ENCODE measurements at regions not wholly inside any gene's neighbourhood (a gene's known extent, or its start where the extent isn't known, plus 50 kb on each side); places are given as distances from the start of the nearest gene placed in this dataset.

GRCh38 chr3:127394031-127394430 is 106.2 kb upstream of the PRR20G start:
- peaks cover 0 to 12% of the 10 kb centered on the region in 2 donors for H3K27me3 ChIP-seq (ENCODE audit: control insufficient read depth in 2 of 2, insufficient read depth in 2 of 2, low read length in 2 of 2)
- H3K9me3 ChIP-seq (replicated peaks in 1 of 2; ENCODE audit: control insufficient read depth in 1 of 2, insufficient read depth in 1 of 2, low read length in 2 of 2), result no peaks in the 10 kb centered on the region
- H3K4me3 ChIP-seq (replicated peaks in 1 of 3; ENCODE audit: low read depth in 2 of 3, low read length in 3 of 3), result no peak overlapping the region
- no peaks in the 10 kb centered on the region for H3K4me1 Mint-ChIP-seq
- peaks cover 8 to 42% (median 11%) of the 10 kb centered on the region in 3 donors for H3K27me3 Mint-ChIP-seq (ENCODE audit: low read depth in 3 of 3)
- H3K9me3 Mint-ChIP-seq, result peaks cover 0 to 5% (median 0%) of the 10 kb centered on the region in 7 donors
- DNase-seq, result no peak
- WGBS (ENCODE audit: insufficient coverage), result 98% methylated on average over 4 of the region's 4 CpGs
- no peak overlapping the region for H3K4me3 Mint-ChIP-seq
- no peak for TF ChIP-seq CTCF (IDR thresholded peaks at IDR 0.05)
- H3K36me3 ChIP-seq (replicated peaks in 1 of 2; ENCODE audit: control insufficient read depth in 1 of 2, insufficient read depth in 2 of 2, low read length in 2 of 2), result no peaks in the 10 kb centered on the region
- no peak overlapping the region for H3K27ac ChIP-seq (ENCODE audit: low read depth in 1 of 2, low read length in 2 of 2)
- no peak overlapping the region for H2AFZ ChIP-seq (ENCODE audit: insufficient read depth, low read depth, low read length, poor library complexity, severe bottlenecking)
- no peak overlapping the region for H3K9ac ChIP-seq (ENCODE audit: insufficient read depth, low read length, poor library complexity, severe bottlenecking)
- no peaks in the 10 kb centered on the region for H3K36me3 Mint-ChIP-seq
- H4K20me1 ChIP-seq (ENCODE audit: insufficient read depth, low read length), result no peaks in the 10 kb centered on the region
- H3K79me2 ChIP-seq (ENCODE audit: insufficient read depth, low read length), result no peaks in the 10 kb centered on the region
- no peaks in the 10 kb centered on the region for H3K4me1 ChIP-seq (ENCODE audit: control insufficient read depth in 1 of 2, insufficient read depth in 2 of 2, low read length in 2 of 2)
- intact Hi-C loops (cut with micrococcal nuclease), result no loop called here
- peak overlapping the region in 1 of 7 donors; percentile 33 for H3K27ac Mint-ChIP-seq
- H3K4me2 ChIP-seq (replicated peaks; ENCODE audit: extremely low read depth, low read length, poor library complexity, severe bottlenecking), result no peak overlapping the region

- Histone ChIP-seq H3K4me2 (replicated peaks; ENCODE audit: extremely low read depth, low read length, poor library complexity, severe bottlenecking) (no peak overlapping the region), H4K20me1 (ENCODE audit: insufficient read depth, low read length) (no peaks in the 10 kb centered on the region), H3K79me2 (ENCODE audit: insufficient read depth, low read length) (no peaks in the 10 kb centered on the region), H2AFZ (ENCODE audit: insufficient read depth, low read depth, low read length, poor library complexity, severe bottlenecking) (no peak overlapping the region), H3K27me3 (ENCODE audit: control insufficient read depth in 2 of 2, insufficient read depth in 2 of 2, low read length in 2 of 2) (peaks cover 0 to 10% of the 10 kb centered on the region in 2 donors), H3K36me3 (replicated peaks in 1 of 2; ENCODE audit: control insufficient read depth in 1 of 2, insufficient read depth in 2 of 2, low read length in 2 of 2) (no peaks in the 10 kb centered on the region), H3K4me1 (ENCODE audit: control insufficient read depth in 1 of 2, insufficient read depth in 2 of 2, low read length in 2 of 2) (no peaks in the 10 kb centered on the region), H3K9me3 (replicated peaks in 1 of 2; ENCODE audit: control insufficient read depth in 1 of 2, insufficient read depth in 1 of 2, low read length in 2 of 2) (no peaks in the 10 kb centered on the region), H3K9ac (ENCODE audit: insufficient read depth, low read length, poor library complexity, severe bottlenecking) (no peak overlapping the region), H3K4me3 (replicated peaks in 1 of 3; ENCODE audit: low read depth in 2 of 3, low read length in 3 of 3) (no peak overlapping the region), H3K27ac (ENCODE audit: low read depth in 1 of 2, low read length in 2 of 2) (no peak overlapping the region)
- TF ChIP-seq CTCF (IDR thresholded peaks at IDR 0.05), result no peak
- intact Hi-C loops (cut with micrococcal nuclease), result no loop called here
- no peak for DNase-seq
- 82% methylated on average over 5 of the region's 5 CpGs for WGBS (ENCODE audit: insufficient coverage)
- Mint-ChIP-seq H3K4me3 (no peak overlapping the region), H3K27me3 (ENCODE audit: low read depth in 3 of 3) (peaks cover 6 to 37% (median 13%) of the 10 kb centered on the region in 3 donors), H3K9me3 (peaks cover 0 to 5% (median 0%) of the 10 kb centered on the region in 7 donors), H3K27ac (no peak overlapping the region), H3K36me3 (no peaks in the 10 kb centered on the region), H3K4me1 (no peaks in the 10 kb centered on the region)
These were observed 105.4 kb upstream of the PRR20G start for GRCh38 chr3:127393131-127393820.
